H9 (cell line): ENCODE measurements at regions not wholly inside any gene's neighbourhood (a gene's known extent, or its start where the extent isn't known, plus 50 kb on each side); places are given as distances from the start of the nearest gene placed in this dataset.

Source experiments
- DNase-seq: peaks from one replicate; pipeline ENCODE4 v3.0.0-alpha.2; 2017
- H2AFZ ChIP-seq: one replicate; pipeline ENCODE4 v1.6.1; 2013; ENCODE audit warnings: mild to moderate bottlenecking, low read length, control low read depth, moderate library complexity
- H2AK5ac ChIP-seq: 2 replicates; pipeline ENCODE4 v1.6.1; 2013; ENCODE audit warnings: low read length, control low read depth, mixed read lengths; ENCODE audit not compliant: insufficient read length
- H2BK120ac ChIP-seq: one replicate; pipeline ENCODE4 v1.6.1; 2013; ENCODE audit warnings: low read depth, mild to moderate bottlenecking, low read length, control low read depth, inconsistent platforms; ENCODE audit not compliant: poor library complexity, severe bottlenecking
- H2BK12ac ChIP-seq: 2 replicates; pipeline ENCODE4 v1.6.1; 2013; ENCODE audit warnings: low read length, control low read depth, mixed read lengths, low read depth; ENCODE audit not compliant: insufficient read length
- H2BK15ac ChIP-seq: 2 replicates; pipeline ENCODE4 v1.6.1; 2013; ENCODE audit warnings: low read depth, low read length, control low read depth
- H2BK20ac ChIP-seq: one replicate; pipeline ENCODE4 v1.6.1; 2013; ENCODE audit warnings: low read depth, mild to moderate bottlenecking, low read length, control low read depth, inconsistent platforms; ENCODE audit not compliant: poor library complexity, severe bottlenecking
- H2BK5ac ChIP-seq: 2 replicates; pipeline ENCODE4 v1.6.1; 2013; ENCODE audit warnings: low read length, control low read depth, mixed read lengths; ENCODE audit not compliant: insufficient read length
- H3K14ac ChIP-seq: 2 replicates; pipeline ENCODE4 v1.6.1; 2013; ENCODE audit warnings: low read length, control low read depth; ENCODE audit not compliant: insufficient read depth
- H3K18ac ChIP-seq: 2 replicates; pipeline ENCODE4 v1.6.1; 2013; ENCODE audit warnings: low read depth, mild to moderate bottlenecking, mixed read lengths, low read length, control low read depth; ENCODE audit not compliant: insufficient read length
- H3K23ac ChIP-seq: 2 replicates; pipeline ENCODE4 v1.6.1; 2013; ENCODE audit warnings: low read length, control low read depth, mixed read lengths, low read depth; ENCODE audit not compliant: insufficient read length
- H3K23me2 ChIP-seq: 2 replicates; pipeline ENCODE4 v1.6.1; 2013; ENCODE audit warnings: low read depth, mild to moderate bottlenecking, mixed read lengths, low read length, control low read depth; ENCODE audit not compliant: insufficient read length, poor library complexity, severe bottlenecking
- H3K27ac ChIP-seq: 2 replicates; pipeline ENCODE4 v1.5.1; 2013; ENCODE audit warnings: low read length, control low read depth, mixed read lengths, low read depth; ENCODE audit not compliant: insufficient read length
- H3K27me3 ChIP-seq: 2 replicates; pipeline ENCODE4 v1.6.1; 2013; ENCODE audit warnings: low read length, control low read depth, inconsistent platforms; ENCODE audit not compliant: insufficient read depth
- H3K4ac ChIP-seq: 2 replicates; pipeline ENCODE4 v1.6.1; 2013; ENCODE audit warnings: low read depth, mild to moderate bottlenecking, control low read depth, inconsistent platforms, low read length, moderate library complexity
- H3K4me1 ChIP-seq: 2 replicates; pipeline ENCODE4 v1.6.1; 2013; ENCODE audit warnings: low read length, control low read depth, inconsistent platforms; ENCODE audit not compliant: insufficient read depth
- H3K4me2 ChIP-seq: 2 replicates; pipeline ENCODE4 v1.6.1; 2013; ENCODE audit warnings: low read length, control low read depth, mixed read lengths; ENCODE audit not compliant: insufficient read length, insufficient read depth
- H3K56ac ChIP-seq: 2 replicates; pipeline ENCODE4 v1.6.1; 2013; ENCODE audit warnings: low read depth, mild to moderate bottlenecking, mixed read lengths, low read length, control low read depth; ENCODE audit not compliant: insufficient read length
- H3K79me1 ChIP-seq: 2 replicates; pipeline ENCODE4 v1.6.1; 2013; ENCODE audit warnings: low read depth, mild to moderate bottlenecking, moderate library complexity, low read length, control low read depth, inconsistent platforms; ENCODE audit not compliant: insufficient read depth, poor library complexity, severe bottlenecking
- H3K79me2 ChIP-seq: 2 replicates; pipeline ENCODE4 v1.6.1; 2013; ENCODE audit warnings: low read length, control low read depth, inconsistent platforms; ENCODE audit not compliant: insufficient read depth
- H3K9ac ChIP-seq: 2 replicates; pipeline ENCODE4 v1.6.1; 2013; ENCODE audit warnings: low read length, control low read depth, mixed read lengths; ENCODE audit not compliant: insufficient read length; ENCODE audit errors: extremely low read depth
- H3K9me3 ChIP-seq: one replicate; pipeline ENCODE4 v1.6.1; 2013; ENCODE audit warnings: low read depth, low read length, inconsistent platforms; ENCODE audit not compliant: control insufficient read depth
- H3T11ph ChIP-seq: one replicate; pipeline ENCODE4 v1.6.1; 2013; ENCODE audit warnings: mild to moderate bottlenecking, low read length, control low read depth, inconsistent platforms
- H4K20me1 ChIP-seq: one replicate; pipeline ENCODE4 v1.6.1; 2013; ENCODE audit not compliant: control insufficient read depth, insufficient read length, insufficient read depth
- H4K5ac ChIP-seq: 2 replicates; pipeline ENCODE4 v1.6.1; 2013; ENCODE audit warnings: low read depth, mild to moderate bottlenecking, mixed read lengths, low read length, control low read depth; ENCODE audit not compliant: insufficient read length
- H4K8ac ChIP-seq: replicated peaks from 2 replicates; pipeline ENCODE4 v1.6.1; 2013; ENCODE audit warnings: low read length, control low read depth, mixed read lengths, low read depth; ENCODE audit not compliant: insufficient read length
- H4K91ac ChIP-seq: 2 replicates; pipeline ENCODE4 v1.6.1; 2013; ENCODE audit warnings: low read depth, mild to moderate bottlenecking, moderate library complexity, mixed read lengths, low read length, control low read depth; ENCODE audit not compliant: insufficient read length
- H3K27ac Mint-ChIP-seq, 3 experiments: 2 replicates in 2 of 3; 3 replicates in 1 of 3; pipeline ENCODE4 v1.8.0; 2020 to 2021; ENCODE audit warnings: mixed read lengths in 3 of 3, mild to moderate bottlenecking in 1 of 3, moderate library complexity in 1 of 3
- H3K27me3 Mint-ChIP-seq: 2 replicates; pipeline ENCODE4 v1.8.0; 2021; ENCODE audit warnings: low read depth, mild to moderate bottlenecking, moderate library complexity, mixed read lengths
- H3K36me3 Mint-ChIP-seq, 3 experiments: 2 replicates in 2 of 3; 3 replicates in 1 of 3; pipeline ENCODE4 v1.8.0; 2020 to 2021; ENCODE audit warnings: low read depth in 3 of 3, mixed read lengths in 3 of 3; ENCODE audit not compliant: insufficient read depth in 1 of 3
- H3K4me1 Mint-ChIP-seq, 2 experiments: 2 replicates each; pipeline ENCODE4 v1.8.0; 2020; ENCODE audit warnings: mixed read lengths in 2 of 2
- H3K4me3 Mint-ChIP-seq, 2 experiments: 2 replicates in 1 of 2; 3 replicates in 1 of 2; pipeline ENCODE4 v1.8.0; 2020 to 2021; ENCODE audit warnings: mild to moderate bottlenecking in 2 of 2, mixed read lengths in 2 of 2, moderate library complexity in 1 of 2
- H3K9me3 Mint-ChIP-seq, 2 experiments: 2 replicates in 1 of 2; 3 replicates in 1 of 2; pipeline ENCODE4 v1.8.0; 2020; ENCODE audit warnings: mild to moderate bottlenecking in 2 of 2, mixed read lengths in 2 of 2, moderate library complexity in 1 of 2
- WGBS: extraction: QIAGEN DNeasy Blood & Tissue Kit; methylation state at CpG from one replicate; pipeline ENCODE4 v1.1.7; 2013; ENCODE audit warnings: missing lambda C conversion rate, low lambda C conversion rate, mixed read lengths; ENCODE audit not compliant: insufficient read length; ENCODE audit errors: extremely low coverage; 5-methylcytosine and 5-hydroxymethylcytosine counted together
- TF ChIP-seq, protein P1 (sequence below): fragments of 200-600 bp; sonication (generic); conservative IDR thresholded peaks from 3 replicates; pipeline ENCODE4 v1.8.0; 2021; ENCODE audit warnings: antibody characterized with exemption, mild to moderate bottlenecking

GRCh38 chr18:45136381-45137086, 455.8 kb downstream of the SETBP1 start:
- Mint-ChIP-seq H3K9me3 (peaks cover 3 to 4% of the 10 kb centered on the region in 2 experiments; a peak in 3 of 5 replicates), H3K36me3 (peaks cover 0 to 7% (median 2%) of the 10 kb centered on the region in 3 experiments; a peak in 3 of 7 replicates), H3K4me3 (no peak overlapping the region), H3K27ac (no peak overlapping the region; a peak in 1 of 7 replicates), H3K27me3 (no peaks in the 10 kb centered on the region), H3K4me1 (peaks cover 2% of the 10 kb centered on the region in 2 experiments; a peak in 2 of 4 replicates)
- Histone ChIP-seq H2BK120ac (no peak overlapping the region), H3K14ac (no peak overlapping the region), H3T11ph (no peak overlapping the region), H2BK12ac (no peak overlapping the region), H3K23me2 (no peaks in the 10 kb centered on the region), H2AFZ (no peak overlapping the region), H3K9me3 (no peaks in the 10 kb centered on the region), H3K23ac (no peak overlapping the region), H3K18ac (no peak overlapping the region), H2BK15ac (no peak overlapping the region), H4K91ac (no peak overlapping the region), H3K27ac (no peak overlapping the region), H3K79me2 (no peaks in the 10 kb centered on the region), H3K56ac (no peak overlapping the region), H2BK5ac (no peak overlapping the region), H2BK20ac (no peak overlapping the region), H2AK5ac (no peak overlapping the region), H3K4me1 (no peaks in the 10 kb centered on the region), H3K9ac (no peak overlapping the region), H3K4me2 (no peak overlapping the region), H3K4ac (no peak overlapping the region), H3K27me3 (no peaks in the 10 kb centered on the region), H4K8ac (no peak overlapping the region), H3K79me1 (no peaks in the 10 kb centered on the region), H4K20me1 (no peaks in the 10 kb centered on the region), H4K5ac (no peak overlapping the region)
- TF ChIP-seq, protein P1, sequence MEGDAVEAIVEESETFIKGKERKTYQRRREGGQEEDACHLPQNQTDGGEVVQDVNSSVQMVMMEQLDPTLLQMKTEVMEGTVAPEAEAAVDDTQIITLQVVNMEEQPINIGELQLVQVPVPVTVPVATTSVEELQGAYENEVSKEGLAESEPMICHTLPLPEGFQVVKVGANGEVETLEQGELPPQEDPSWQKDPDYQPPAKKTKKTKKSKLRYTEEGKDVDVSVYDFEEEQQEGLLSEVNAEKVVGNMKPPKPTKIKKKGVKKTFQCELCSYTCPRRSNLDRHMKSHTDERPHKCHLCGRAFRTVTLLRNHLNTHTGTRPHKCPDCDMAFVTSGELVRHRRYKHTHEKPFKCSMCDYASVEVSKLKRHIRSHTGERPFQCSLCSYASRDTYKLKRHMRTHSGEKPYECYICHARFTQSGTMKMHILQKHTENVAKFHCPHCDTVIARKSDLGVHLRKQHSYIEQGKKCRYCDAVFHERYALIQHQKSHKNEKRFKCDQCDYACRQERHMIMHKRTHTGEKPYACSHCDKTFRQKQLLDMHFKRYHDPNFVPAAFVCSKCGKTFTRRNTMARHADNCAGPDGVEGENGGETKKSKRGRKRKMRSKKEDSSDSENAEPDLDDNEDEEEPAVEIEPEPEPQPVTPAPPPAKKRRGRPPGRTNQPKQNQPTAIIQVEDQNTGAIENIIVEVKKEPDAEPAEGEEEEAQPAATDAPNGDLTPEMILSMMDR, result no peak
- no peak for DNase-seq
- no CpG with 5 or more reads among the region's 3 CpGs for WGBS
